ENCODE measurements at regions not wholly inside any gene's neighbourhood (a gene's known extent, or its start where the extent isn't known, plus 50 kb on each side); places are given as distances from the start of the nearest gene placed in this dataset.

DNA sequence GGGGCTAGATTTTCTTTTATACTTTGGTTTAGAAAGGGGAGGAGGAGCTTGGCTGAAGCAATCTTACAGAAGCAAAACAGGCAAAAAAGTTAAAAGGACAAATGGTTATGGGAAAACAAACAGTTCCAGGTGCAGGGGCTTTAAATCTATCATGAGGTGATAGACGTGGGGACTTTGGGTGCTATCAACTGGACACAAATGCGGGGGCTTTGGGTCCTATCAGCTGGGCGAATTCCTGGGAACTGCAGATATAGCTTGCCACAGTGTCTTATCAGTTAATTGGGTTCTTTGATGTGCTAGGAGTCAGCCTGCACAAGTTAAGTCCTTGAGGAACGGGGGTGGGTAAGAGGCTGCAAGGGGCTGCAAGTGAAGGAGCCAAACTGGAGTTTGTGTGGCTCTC is 260.6 kb downstream of the TUBA3C start:
- TF ChIP-seq, protein P1, sequence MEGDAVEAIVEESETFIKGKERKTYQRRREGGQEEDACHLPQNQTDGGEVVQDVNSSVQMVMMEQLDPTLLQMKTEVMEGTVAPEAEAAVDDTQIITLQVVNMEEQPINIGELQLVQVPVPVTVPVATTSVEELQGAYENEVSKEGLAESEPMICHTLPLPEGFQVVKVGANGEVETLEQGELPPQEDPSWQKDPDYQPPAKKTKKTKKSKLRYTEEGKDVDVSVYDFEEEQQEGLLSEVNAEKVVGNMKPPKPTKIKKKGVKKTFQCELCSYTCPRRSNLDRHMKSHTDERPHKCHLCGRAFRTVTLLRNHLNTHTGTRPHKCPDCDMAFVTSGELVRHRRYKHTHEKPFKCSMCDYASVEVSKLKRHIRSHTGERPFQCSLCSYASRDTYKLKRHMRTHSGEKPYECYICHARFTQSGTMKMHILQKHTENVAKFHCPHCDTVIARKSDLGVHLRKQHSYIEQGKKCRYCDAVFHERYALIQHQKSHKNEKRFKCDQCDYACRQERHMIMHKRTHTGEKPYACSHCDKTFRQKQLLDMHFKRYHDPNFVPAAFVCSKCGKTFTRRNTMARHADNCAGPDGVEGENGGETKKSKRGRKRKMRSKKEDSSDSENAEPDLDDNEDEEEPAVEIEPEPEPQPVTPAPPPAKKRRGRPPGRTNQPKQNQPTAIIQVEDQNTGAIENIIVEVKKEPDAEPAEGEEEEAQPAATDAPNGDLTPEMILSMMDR (IDR thresholded peaks at IDR 0.05): no peak
- TF ChIP-seq TCF7L2 (IDR thresholded peaks at IDR 0.05; ENCODE audit: low read depth, low read length) (no peak), POLR2AphosphoS5 (IDR thresholded peaks at IDR 0.05; ENCODE audit: low read depth, low read length) (no peak), SIN3A (IDR thresholded peaks at IDR 0.05; ENCODE audit: borderline replicate concordance, insufficient read depth, low read depth, low read length) (no peak)
- TF ChIP-seq, protein P2, sequence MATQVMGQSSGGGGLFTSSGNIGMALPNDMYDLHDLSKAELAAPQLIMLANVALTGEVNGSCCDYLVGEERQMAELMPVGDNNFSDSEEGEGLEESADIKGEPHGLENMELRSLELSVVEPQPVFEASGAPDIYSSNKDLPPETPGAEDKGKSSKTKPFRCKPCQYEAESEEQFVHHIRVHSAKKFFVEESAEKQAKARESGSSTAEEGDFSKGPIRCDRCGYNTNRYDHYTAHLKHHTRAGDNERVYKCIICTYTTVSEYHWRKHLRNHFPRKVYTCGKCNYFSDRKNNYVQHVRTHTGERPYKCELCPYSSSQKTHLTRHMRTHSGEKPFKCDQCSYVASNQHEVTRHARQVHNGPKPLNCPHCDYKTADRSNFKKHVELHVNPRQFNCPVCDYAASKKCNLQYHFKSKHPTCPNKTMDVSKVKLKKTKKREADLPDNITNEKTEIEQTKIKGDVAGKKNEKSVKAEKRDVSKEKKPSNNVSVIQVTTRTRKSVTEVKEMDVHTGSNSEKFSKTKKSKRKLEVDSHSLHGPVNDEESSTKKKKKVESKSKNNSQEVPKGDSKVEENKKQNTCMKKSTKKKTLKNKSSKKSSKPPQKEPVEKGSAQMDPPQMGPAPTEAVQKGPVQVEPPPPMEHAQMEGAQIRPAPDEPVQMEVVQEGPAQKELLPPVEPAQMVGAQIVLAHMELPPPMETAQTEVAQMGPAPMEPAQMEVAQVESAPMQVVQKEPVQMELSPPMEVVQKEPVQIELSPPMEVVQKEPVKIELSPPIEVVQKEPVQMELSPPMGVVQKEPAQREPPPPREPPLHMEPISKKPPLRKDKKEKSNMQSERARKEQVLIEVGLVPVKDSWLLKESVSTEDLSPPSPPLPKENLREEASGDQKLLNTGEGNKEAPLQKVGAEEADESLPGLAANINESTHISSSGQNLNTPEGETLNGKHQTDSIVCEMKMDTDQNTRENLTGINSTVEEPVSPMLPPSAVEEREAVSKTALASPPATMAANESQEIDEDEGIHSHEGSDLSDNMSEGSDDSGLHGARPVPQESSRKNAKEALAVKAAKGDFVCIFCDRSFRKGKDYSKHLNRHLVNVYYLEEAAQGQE (IDR thresholded peaks at IDR 0.05; ENCODE audit: insufficient read depth in 1 of 2, low read depth in 2 of 2, low read length in 1 of 2): no peak
